ENCODE measurements at regions not wholly inside any gene's neighbourhood (a gene's known extent, or its start where the extent isn't known, plus 50 kb on each side); places are given as distances from the start of the nearest gene placed in this dataset.

- DNase-seq, result no peak
These were observed 59.5 kb downstream of the FZD1 start for GRCh38 chr7:91323626-91324158.

GRCh38 chr7:91324663-91325062 is 60.4 kb downstream of the FZD1 start:
- DNase-seq, result no peak

- DNase-seq, result peak; percentile 14 to 48
These were observed 61.5 kb downstream of the FZD1 start for GRCh38 chr7:91325726-91326125.

DNA sequence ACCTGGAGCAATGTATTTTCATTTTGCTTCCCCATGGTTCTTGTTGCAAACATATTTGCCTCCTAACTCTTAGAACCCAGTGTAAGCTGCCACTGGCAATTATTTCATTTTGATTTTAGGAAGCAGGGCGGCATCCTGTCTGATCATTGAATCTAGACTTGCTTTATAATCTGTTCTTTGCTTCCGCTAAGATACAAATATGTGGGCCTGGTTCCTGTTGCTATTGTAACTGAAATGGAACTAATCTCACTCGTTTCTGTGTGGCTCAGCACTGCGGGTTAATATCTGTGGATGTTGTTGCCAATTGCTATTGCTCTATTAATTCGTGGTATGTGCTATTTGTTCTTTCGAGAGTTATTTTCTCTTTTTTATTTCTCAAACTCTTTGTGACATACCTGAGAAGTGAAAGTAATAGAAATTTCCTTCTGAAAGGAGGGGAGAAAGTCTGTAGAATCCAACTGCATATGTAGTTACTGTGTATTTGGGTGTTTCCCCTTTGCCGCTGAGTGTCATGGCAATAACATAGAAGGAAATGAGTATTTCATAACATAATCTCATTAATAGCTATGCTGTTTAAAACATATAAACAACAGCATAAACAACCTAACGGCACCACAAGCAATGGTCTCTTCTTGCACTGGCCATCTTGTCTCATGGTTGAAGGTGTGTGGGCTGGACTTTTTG is 62.4 kb downstream of the FZD1 start:
- DNase-seq, result no peak

DNA sequence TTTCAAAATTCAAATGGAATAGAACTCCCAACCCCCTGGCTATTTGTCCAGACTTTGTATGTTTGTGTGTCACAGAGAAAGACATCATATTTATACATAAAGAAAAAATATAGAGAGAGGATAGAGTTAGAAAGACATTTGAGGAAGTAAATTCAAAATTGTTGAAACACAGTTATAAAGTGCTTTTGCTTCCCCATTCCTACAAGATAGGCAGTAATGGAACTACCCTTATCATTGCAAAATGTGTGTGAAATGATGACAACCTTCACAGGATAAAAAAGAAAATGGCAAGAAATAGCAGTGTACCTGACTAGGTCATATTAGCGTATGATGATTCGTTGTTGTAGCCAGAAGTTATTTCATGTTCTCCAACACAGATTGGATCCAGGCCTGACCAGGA is 63.1 kb downstream of the FZD1 start:
- DNase-seq, result no peak

DNA sequence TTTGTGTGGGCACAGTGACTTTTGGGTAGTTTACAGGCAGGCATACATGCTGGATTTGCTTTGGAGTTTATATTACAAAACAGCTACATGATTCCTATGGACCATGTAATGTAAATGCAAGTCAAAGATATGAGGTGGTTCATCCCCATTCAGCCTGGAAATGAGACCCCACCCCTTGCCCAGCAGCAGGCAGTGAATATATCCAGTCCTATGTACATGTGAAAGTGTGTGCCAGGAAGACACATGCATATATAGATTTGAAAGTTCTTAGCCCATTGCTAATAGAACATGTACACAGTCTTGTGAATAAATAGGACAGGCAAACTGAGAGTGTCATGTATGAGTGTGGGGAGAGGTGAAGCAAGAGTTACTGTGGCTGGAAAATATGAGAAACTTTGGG is 65.3 kb downstream of the FZD1 start:
- no peak for DNase-seq

DNA sequence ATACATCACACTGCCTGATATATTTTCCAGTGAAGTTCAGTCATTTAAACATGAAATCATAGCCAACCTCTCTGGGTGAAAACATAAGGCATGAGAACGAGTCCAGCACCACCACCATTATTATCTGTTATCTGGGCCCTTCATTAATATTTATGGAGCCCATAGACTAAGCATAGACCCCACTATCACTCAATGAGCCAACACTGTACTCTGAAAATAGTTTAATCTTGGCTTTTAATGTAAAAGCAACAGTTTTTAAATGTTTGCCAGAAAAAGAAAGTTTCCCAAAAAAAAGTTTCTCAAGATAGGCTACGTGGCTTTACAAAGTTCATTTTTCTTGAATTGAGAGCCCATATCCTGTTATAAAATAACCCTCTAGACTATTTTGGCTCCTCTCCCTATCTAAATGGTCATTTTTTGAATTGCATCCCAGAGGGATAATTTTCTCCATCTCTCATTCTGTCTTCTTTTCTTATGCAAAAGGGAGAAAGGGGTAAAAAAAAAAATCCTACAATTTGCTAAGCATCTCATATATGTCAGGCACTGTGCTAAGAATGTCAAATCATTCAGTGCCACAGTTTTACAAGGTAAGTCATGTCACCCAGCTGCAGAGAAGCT is 66.1 kb downstream of the FZD1 start:
- no peak for DNase-seq

- DNase-seq, result no peak
These were observed 66.6 kb downstream of the FZD1 start for GRCh38 chr7:91330866-91331265.

GRCh38 chr7:91336106-91336505 is 71.9 kb downstream of the FZD1 start:
- no peak for DNase-seq

GRCh38 chr7:91338226-91339020 is 74.2 kb downstream of the FZD1 start:
- DNase-seq, result no peak

DNA sequence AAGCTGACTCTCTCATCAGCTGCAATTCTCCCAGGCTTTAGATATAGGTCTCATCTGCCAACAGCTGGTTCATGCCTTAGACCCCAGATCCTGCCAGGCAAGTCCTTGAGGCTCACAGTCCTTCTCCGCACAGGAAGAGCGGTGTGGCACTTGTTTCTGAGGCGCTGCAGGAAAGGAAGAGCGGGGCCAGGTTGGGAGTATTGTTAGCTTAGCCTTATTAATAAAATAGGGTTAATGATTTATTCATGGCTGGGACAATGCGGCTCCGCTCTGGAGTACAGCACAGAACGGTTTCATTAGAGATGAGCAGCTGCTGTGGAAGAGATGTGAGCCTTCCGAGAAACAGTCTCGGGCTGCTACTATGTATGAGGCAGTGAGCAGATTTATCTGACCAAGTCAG is 78.1 kb downstream of the FZD1 start:
- peak in 1 of 2 experiments; percentile 64 for DNase-seq

DNA sequence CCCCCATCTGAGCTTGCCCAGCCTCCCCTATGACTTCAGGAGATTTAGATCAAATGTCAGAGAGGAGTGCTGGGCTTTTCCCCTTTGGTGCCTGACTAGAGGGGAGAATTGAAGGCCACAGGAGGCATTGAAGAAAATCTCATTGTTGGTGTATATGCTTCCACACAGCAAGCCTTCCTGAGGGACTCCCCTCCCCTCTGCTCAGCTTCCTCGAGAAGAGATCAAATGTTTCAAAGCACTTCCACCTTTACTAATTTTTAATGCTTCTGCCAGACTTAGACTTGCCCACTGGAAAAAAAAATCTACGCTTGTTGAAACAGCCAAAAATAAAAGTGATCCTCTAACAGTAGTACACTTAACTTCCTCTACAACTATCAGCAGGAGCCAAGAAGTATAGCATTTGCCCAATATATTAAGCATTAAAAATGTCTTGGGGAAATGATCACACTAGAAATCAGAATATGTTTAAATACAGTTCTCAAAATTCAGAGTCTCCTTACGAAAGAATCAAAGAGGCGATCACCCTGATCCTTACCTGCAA is 79.3 kb downstream of the FZD1 start:
- no peak for DNase-seq

GRCh38 chr7:91343996-91344629 is 79.9 kb downstream of the FZD1 start:
- no peak for DNase-seq

GRCh38 chr7:91344911-91345310 is 80.7 kb downstream of the FZD1 start:
- no peak for DNase-seq

GRCh38 chr7:91345449-91345848 is 81.2 kb downstream of the FZD1 start:
- DNase-seq, result no peak

GRCh38 chr7:91346426-91346825 is 82.2 kb downstream of the FZD1 start:
- DNase-seq, result no peak

DNA sequence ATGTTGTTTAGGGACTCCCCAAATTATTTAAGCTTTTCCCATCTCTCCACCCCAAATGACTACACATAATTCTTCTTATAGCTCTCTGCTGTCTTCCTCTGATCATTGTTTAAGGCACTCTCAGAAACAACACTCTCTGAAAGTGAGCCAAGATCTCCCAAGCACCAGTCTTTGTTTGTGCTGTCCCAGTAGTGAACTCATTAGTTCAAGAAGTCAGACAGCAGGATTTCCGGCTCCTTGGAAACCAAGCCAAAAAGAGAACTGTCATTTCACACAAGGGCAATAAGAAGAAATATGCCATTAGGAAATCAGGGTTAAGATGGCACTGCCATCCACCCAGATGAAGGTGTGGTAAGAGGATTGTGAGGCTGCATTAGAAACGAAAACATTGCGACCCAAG is 83.1 kb downstream of the FZD1 start:
- DNase-seq, result no peak

DNA sequence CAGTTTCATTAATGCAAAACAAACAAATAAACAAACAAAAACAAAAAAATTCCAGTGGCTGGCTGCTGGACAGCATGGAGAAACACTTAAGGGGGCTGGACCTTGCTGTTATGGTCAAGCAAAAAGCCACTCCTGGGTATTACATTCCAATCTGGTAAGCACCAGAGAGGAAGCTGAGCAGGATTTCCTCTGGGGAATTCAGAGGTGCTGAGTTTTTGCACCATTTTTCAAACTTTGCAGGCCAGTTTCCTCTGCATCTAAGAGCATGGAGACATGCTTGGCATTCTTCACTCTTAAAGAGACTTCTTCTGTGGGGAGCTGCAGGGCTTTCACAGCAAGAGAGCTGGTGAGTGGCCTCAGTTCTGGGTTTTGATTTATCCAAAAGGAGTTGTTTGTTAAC is 84.5 kb downstream of the FZD1 start:
- DNase-seq, result no peak

DNA sequence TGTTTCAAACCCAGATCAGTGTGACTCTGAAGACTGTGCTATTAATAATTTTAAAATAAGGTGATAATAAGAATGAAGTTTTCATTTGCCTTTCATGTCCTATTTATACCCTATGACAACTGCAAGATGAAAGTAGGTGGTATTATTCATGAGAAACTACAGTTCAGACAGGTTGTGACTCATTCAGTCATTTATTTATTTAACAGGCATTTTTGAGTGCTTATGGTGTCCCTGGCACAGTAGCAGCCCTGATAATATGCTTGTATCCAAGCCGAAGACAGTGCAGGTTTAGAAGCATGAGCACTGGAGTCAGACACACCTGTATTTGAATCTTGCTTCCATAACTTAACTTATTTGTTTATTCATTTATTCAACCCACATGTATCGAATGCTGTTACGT is 87.1 kb downstream of the FZD1 start:
- DNase-seq, result no peak

GRCh38 chr7:91352091-91352490 is 87.9 kb downstream of the FZD1 start:
- DNase-seq, result peak; percentile 67 to 85

- DNase-seq, result peak in 1 of 2 experiments; percentile 20
These were observed 89.6 kb downstream of the FZD1 start for GRCh38 chr7:91353848-91354247.

DNA sequence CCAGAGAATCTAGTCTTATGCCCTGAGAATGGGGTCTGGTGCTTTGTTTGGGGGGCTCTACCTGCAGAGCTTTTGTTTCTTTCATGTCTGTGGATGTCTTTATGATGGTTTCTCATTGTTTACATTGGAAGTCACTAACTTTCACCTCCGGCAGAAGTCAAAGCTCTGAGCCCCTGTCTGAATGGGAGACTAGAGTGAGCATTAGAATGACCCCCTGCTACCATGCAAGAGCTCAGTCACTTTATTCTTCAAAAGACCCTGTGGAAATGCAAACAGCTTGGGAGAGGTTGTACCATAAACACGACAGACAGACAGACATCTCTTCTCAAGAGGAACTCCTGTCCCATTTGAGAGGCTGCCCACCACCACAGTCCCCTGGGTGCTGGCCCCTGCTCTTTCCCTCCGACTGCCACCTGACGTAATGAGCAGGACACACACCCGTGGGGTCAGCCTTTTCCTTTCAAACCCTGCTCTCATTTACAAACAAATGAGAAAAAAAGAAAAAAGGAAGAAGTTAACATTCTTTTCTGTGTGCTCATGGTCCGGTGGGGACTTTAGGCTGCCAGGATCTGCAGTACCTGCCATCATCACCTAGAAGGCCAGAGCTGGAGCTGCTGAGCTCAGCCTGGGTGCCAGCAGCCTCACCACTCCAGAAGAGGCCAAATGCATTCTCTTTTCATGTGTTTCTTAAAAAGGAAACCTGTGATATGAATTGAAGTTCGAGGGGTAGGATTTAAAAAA is 91.6 kb downstream of the FZD1 start:
- no peak for DNase-seq
